Transverse colon (tissue), 3 donors: ENCODE measurements at regions not wholly inside any gene's neighbourhood (a gene's known extent, or its start where the extent isn't known, plus 50 kb on each side); places are given as distances from the start of the nearest gene placed in this dataset.

ENCODE experiments used
- CTCF ChIP-seq, 5 experiments: fragments of 200-600 bp in 3 of 5; fragments of 450-650 bp in 2 of 5; sonication (generic) in 3 of 5; IDR thresholded peaks; 1 replicate in 2 of 5; 2 replicates in 3 of 5; pipeline ENCODE4 v1.5.1; 2016 to 2017; ENCODE audit warnings: antibody characterized with exemption in 5 of 5, inconsistent platforms in 3 of 5, mild to moderate bottlenecking in 2 of 5, moderate library complexity in 1 of 5
- EP300 ChIP-seq: sonication (generic); formaldehyde crosslinking; IDR thresholded peaks from one replicate; pipeline ENCODE4 v1.6.1; 2017; ENCODE audit warnings: antibody characterized with exemption, low read depth

- TF ChIP-seq CTCF (IDR thresholded peaks at IDR 0.05) (no peak), EP300 (no peak)
Measured at GRCh38 chr3:109607897-109608296, 270.6 kb upstream of the DPPA4 start.
